ENCODE measurements at regions not wholly inside any gene's neighbourhood (a gene's known extent, or its start where the extent isn't known, plus 50 kb on each side); places are given as distances from the start of the nearest gene placed in this dataset.

DNA sequence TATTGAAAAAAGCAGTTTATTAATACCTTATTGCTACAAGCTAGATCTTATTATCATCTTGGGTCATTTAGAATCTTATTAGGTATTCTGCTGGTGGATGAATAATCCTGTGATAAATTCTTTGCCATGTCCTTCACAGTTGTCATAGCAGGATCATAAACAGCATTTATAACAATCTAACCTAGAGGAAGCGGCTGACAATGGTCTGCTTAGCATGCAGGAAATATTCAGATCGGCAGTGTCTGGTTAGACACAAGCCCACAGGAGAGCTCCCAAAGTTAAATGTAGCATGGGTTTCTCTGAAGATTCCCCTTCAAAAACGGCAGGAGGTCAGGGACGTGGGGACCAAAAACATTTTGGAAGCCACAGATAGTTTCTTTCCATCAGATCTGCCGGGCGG is 179.3 kb downstream of the FOXB1 start:
- Histone ChIP-seq H3F3A (ENCODE audit: low read depth) (no peaks in the 10 kb centered on the region), H3K4me2 (no peak overlapping the region), H3K27me3 (no peaks in the 10 kb centered on the region), H3K9ac (no peak overlapping the region), H2AFZ (replicated peaks) (no peak overlapping the region), H3K4me3 (no peak overlapping the region), H3K4me1 (no peaks in the 10 kb centered on the region), H3K9me3 (ENCODE audit: low read depth) (no peaks in the 10 kb centered on the region), H3K27ac (no peak overlapping the region), H4K20me1 (ENCODE audit: low read depth) (no peaks in the 10 kb centered on the region), H3K79me2 (ENCODE audit: low read depth) (no peaks in the 10 kb centered on the region), H3K36me3 (no peaks in the 10 kb centered on the region)
- H3K9me3 Mint-ChIP-seq: peaks cover 4% of the 10 kb centered on the region
- H3K4me1 Mint-ChIP-seq: peaks cover 2% of the 10 kb centered on the region
- H3K27ac Mint-ChIP-seq: peak overlapping the region; percentile 46
- no peak for DNase-seq (ENCODE audit: low spot score)
- H3K27me3 Mint-ChIP-seq (ENCODE audit: insufficient read depth, low read depth): peaks cover 4% of the 10 kb centered on the region
- no peak overlapping the region for H3K4me3 Mint-ChIP-seq
- no peaks in the 10 kb centered on the region for H3K36me3 Mint-ChIP-seq
- TF ChIP-seq, protein P1, sequence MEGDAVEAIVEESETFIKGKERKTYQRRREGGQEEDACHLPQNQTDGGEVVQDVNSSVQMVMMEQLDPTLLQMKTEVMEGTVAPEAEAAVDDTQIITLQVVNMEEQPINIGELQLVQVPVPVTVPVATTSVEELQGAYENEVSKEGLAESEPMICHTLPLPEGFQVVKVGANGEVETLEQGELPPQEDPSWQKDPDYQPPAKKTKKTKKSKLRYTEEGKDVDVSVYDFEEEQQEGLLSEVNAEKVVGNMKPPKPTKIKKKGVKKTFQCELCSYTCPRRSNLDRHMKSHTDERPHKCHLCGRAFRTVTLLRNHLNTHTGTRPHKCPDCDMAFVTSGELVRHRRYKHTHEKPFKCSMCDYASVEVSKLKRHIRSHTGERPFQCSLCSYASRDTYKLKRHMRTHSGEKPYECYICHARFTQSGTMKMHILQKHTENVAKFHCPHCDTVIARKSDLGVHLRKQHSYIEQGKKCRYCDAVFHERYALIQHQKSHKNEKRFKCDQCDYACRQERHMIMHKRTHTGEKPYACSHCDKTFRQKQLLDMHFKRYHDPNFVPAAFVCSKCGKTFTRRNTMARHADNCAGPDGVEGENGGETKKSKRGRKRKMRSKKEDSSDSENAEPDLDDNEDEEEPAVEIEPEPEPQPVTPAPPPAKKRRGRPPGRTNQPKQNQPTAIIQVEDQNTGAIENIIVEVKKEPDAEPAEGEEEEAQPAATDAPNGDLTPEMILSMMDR (IDR thresholded peaks at IDR 0.05): no peak
- TF ChIP-seq EZH2phosphoT487 (IDR thresholded peaks at IDR 0.05) (no peak), EZH2 (IDR thresholded peaks at IDR 0.05) (no peak)

DNA sequence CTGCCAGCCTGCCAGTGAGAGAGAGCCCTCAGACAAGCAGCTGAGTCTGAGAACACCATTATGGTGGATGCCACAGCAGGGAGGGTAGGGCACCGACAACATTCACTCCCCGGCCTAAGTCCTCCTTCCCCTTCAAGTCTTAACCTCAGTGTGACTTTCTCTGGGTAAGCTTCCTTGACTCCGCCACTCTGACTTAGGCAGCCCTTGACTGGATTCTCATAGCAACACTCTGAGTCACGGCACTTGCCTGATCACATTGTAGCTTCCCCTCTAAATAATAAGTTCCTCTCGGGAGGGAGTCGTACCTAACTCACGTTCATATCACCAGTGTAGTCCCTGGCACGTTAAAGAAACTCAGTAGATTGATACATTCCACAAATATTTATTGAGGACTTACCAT is 180.5 kb downstream of the FOXB1 start:
- H3K27me3 Mint-ChIP-seq (ENCODE audit: insufficient read depth, low read depth): peaks cover 4% of the 10 kb centered on the region
- H3K4me2 ChIP-seq: no peak overlapping the region
- no peaks in the 10 kb centered on the region for H3F3A ChIP-seq (ENCODE audit: low read depth)
- H4K20me1 ChIP-seq (ENCODE audit: low read depth): no peaks in the 10 kb centered on the region
- H3K27me3 ChIP-seq: no peaks in the 10 kb centered on the region
- H3K4me1 ChIP-seq: no peaks in the 10 kb centered on the region
- H3K27ac ChIP-seq: no peak overlapping the region
- TF ChIP-seq, protein P1 (IDR thresholded peaks at IDR 0.05): no peak
- TF ChIP-seq EZH2 (IDR thresholded peaks at IDR 0.05) (no peak), EZH2phosphoT487 (IDR thresholded peaks at IDR 0.05) (no peak)
- no peak overlapping the region for H3K4me3 ChIP-seq
- no peak overlapping the region for H2AFZ ChIP-seq (replicated peaks)
- no peaks in the 10 kb centered on the region for H3K79me2 ChIP-seq (ENCODE audit: low read depth)
- no peak overlapping the region for H3K4me3 Mint-ChIP-seq
- H3K9ac ChIP-seq: no peak overlapping the region
- no peaks in the 10 kb centered on the region for H3K36me3 Mint-ChIP-seq
- peaks cover 2% of the 10 kb centered on the region for H3K4me1 Mint-ChIP-seq
- H3K9me3 ChIP-seq (ENCODE audit: low read depth): no peaks in the 10 kb centered on the region
- no peaks in the 10 kb centered on the region for H3K36me3 ChIP-seq
- H3K27ac Mint-ChIP-seq: peak overlapping the region; percentile 6
- no peak for DNase-seq (ENCODE audit: low spot score)
- H3K9me3 Mint-ChIP-seq: peaks cover 4% of the 10 kb centered on the region

DNA sequence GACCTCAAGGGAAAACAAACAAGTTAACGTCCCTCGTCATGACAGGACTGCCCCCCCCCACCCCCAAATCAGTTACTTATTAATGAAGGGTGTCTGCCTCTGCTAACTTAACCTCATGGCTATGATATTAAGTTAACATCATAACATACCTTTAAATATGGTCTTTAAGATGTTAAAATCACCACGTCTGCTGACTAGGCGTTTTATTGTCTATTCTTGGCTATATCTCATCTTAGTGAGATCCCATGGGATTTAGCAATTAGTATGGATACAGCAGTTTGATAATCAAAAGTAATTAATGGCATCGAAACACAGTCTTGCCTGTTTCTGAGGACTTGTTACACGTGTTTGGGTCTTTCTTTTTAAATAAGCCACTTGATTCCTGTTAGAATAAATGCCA is 186.9 kb downstream of the FOXB1 start:
- H3K4me1 ChIP-seq: peaks cover 4% of the 10 kb centered on the region
- H3K27me3 ChIP-seq: no peaks in the 10 kb centered on the region
- Mint-ChIP-seq H3K36me3 (no peaks in the 10 kb centered on the region), H3K4me1 (peaks cover 6% of the 10 kb centered on the region), H3K27me3 (ENCODE audit: insufficient read depth, low read depth) (no peaks in the 10 kb centered on the region), H3K27ac (no peak overlapping the region), H3K4me3 (no peak overlapping the region), H3K9me3 (no peaks in the 10 kb centered on the region)
- TF ChIP-seq EZH2phosphoT487 (IDR thresholded peaks at IDR 0.05): no peak
- DNase-seq (ENCODE audit: low spot score): no peak
- H3K36me3 ChIP-seq: no peaks in the 10 kb centered on the region
- no peaks in the 10 kb centered on the region for H4K20me1 ChIP-seq (ENCODE audit: low read depth)
- H3K4me3 ChIP-seq: no peak overlapping the region
- H3K27ac ChIP-seq: no peak overlapping the region
- no peak overlapping the region for H2AFZ ChIP-seq (replicated peaks)
- H3K79me2 ChIP-seq (ENCODE audit: low read depth): no peaks in the 10 kb centered on the region
- H3K9me3 ChIP-seq (ENCODE audit: low read depth): no peaks in the 10 kb centered on the region
- no peaks in the 10 kb centered on the region for H3F3A ChIP-seq (ENCODE audit: low read depth)
- H3K4me2 ChIP-seq: no peak overlapping the region
- no peak overlapping the region for H3K9ac ChIP-seq

DNA sequence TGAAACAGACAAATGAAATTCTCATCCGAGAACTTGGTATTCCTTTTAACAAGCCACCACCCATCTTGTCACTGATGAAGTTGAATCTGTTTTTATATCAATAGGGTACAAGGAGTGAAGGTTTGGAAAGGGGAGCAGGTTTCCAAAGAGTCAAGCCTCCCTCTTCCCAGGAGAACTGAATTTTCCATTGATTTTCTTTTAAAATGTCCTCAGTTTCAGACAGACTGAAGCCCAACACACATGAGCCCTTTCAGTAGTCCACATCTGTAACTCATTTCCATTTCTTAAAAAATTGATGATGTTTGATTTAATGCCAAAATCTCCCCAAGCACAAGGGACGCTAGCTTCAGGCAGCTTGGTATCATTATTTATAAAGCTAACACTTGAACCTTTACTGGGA is 187.7 kb downstream of the FOXB1 start:
- Histone ChIP-seq H3K9me3 (ENCODE audit: low read depth) (no peaks in the 10 kb centered on the region), H3K79me2 (ENCODE audit: low read depth) (no peaks in the 10 kb centered on the region), H3K27ac (no peak overlapping the region), H3K4me1 (peaks cover 4% of the 10 kb centered on the region), H2AFZ (replicated peaks) (no peak overlapping the region), H4K20me1 (ENCODE audit: low read depth) (no peaks in the 10 kb centered on the region), H3K27me3 (no peaks in the 10 kb centered on the region), H3F3A (ENCODE audit: low read depth) (no peaks in the 10 kb centered on the region), H3K9ac (no peak overlapping the region), H3K36me3 (no peaks in the 10 kb centered on the region), H3K4me3 (no peak overlapping the region), H3K4me2 (no peak overlapping the region)
- H3K27ac Mint-ChIP-seq: no peak overlapping the region
- H3K4me1 Mint-ChIP-seq: peaks cover 6% of the 10 kb centered on the region
- H3K27me3 Mint-ChIP-seq (ENCODE audit: insufficient read depth, low read depth): no peaks in the 10 kb centered on the region
- TF ChIP-seq, protein P1 (IDR thresholded peaks at IDR 0.05): no peak
- H3K9me3 Mint-ChIP-seq: no peaks in the 10 kb centered on the region
- no peak overlapping the region for H3K4me3 Mint-ChIP-seq
- DNase-seq (ENCODE audit: low spot score): no peak
- H3K36me3 Mint-ChIP-seq: no peaks in the 10 kb centered on the region

Data from neural progenitor cell (in vitro differentiated cells).